ENCODE measurements at regions not wholly inside any gene's neighbourhood (a gene's known extent, or its start where the extent isn't known, plus 50 kb on each side); places are given as distances from the start of the nearest gene placed in this dataset.

- no peak for DNase-seq (ENCODE audit: low read depth)
- no peak for TF ChIP-seq CTCF (IDR thresholded peaks at IDR 0.05; ENCODE audit: control insufficient read depth, insufficient read depth, low read depth, low read length, missing control alignments)
- H3K4me3 ChIP-seq (ENCODE audit: control insufficient read depth, low read depth, low read length) = no peak overlapping the region
Measured at GRCh38 chr22:49042877-49043859, 784.5 kb downstream of the BRD1 start.

- TF ChIP-seq CTCF (IDR thresholded peaks at IDR 0.05; ENCODE audit: control insufficient read depth, insufficient read depth, low read depth, low read length, missing control alignments) = no peak
- no peak for DNase-seq (ENCODE audit: low read depth)
- H3K4me3 ChIP-seq (ENCODE audit: control insufficient read depth, low read depth, low read length) = no peak overlapping the region
Measured at GRCh38 chr22:49042066-49042465, 785.6 kb downstream of the BRD1 start.

GRCh38 chr22:49040754-49041467 lies 786.8 kb downstream of the BRD1 start:
- no peak for TF ChIP-seq CTCF (IDR thresholded peaks at IDR 0.05; ENCODE audit: control insufficient read depth, insufficient read depth, low read depth, low read length, missing control alignments)
- no peak for DNase-seq (ENCODE audit: low read depth)
- no peak overlapping the region for H3K4me3 ChIP-seq (ENCODE audit: control insufficient read depth, low read depth, low read length)

- no peak for DNase-seq (ENCODE audit: low read depth)
- TF ChIP-seq CTCF (IDR thresholded peaks at IDR 0.05; ENCODE audit: control insufficient read depth, insufficient read depth, low read depth, low read length, missing control alignments) = no peak
- H3K4me3 ChIP-seq (ENCODE audit: control insufficient read depth, low read depth, low read length) = no peak overlapping the region
Measured at GRCh38 chr22:49040111-49040510, 787.6 kb downstream of the BRD1 start.

- H3K4me3 ChIP-seq (ENCODE audit: control insufficient read depth, low read depth, low read length) = no peak overlapping the region
- TF ChIP-seq CTCF (IDR thresholded peaks at IDR 0.05; ENCODE audit: control insufficient read depth, insufficient read depth, low read depth, low read length, missing control alignments) = no peak
- no peak for DNase-seq (ENCODE audit: low read depth)
Measured at GRCh38 chr22:49039625-49040024, 788.0 kb downstream of the BRD1 start.

- TF ChIP-seq CTCF (IDR thresholded peaks at IDR 0.05; ENCODE audit: control insufficient read depth, insufficient read depth, low read depth, low read length, missing control alignments) = no peak
- H3K4me3 ChIP-seq (ENCODE audit: control insufficient read depth, low read depth, low read length) = no peak overlapping the region
- no peak for DNase-seq (ENCODE audit: low read depth)
Measured at GRCh38 chr22:49037701-49038245, 789.9 kb downstream of the BRD1 start.

All from AG09309 (cell line).